GM10266 (cell line): ENCODE measurements at regions not wholly inside any gene's neighbourhood (a gene's known extent, or its start where the extent isn't known, plus 50 kb on each side); places are given as distances from the start of the nearest gene placed in this dataset.

Experiments
- DNase-seq: peaks from one replicate; pipeline ENCODE4 v3.0.0; 2012; ENCODE audit errors: extremely low spot score
- CTCF ChIP-seq: IDR thresholded peaks from 2 replicates; pipeline ENCODE4 v1.5.1; 2012; ENCODE audit warnings: mild to moderate bottlenecking, low read depth; ENCODE audit not compliant: control insufficient read depth, insufficient read depth; ENCODE audit errors: missing control alignments

- DNase-seq: no peak
- no peak for TF ChIP-seq CTCF
Observed at GRCh38 chr15:62788224-62788623, 254.3 kb upstream of the TPM1 start.

- no peak for TF ChIP-seq CTCF
- no peak for DNase-seq
Observed at GRCh38 chr15:62790546-62790945, 252.0 kb upstream of the TPM1 start.

GRCh38 chr15:62791694-62792093 lies 250.9 kb upstream of the TPM1 start:
- no peak for TF ChIP-seq CTCF
- no peak for DNase-seq

GRCh38 chr15:62792986-62793751 lies 249.4 kb upstream of the TPM1 start:
- TF ChIP-seq CTCF: no peak

DNA sequence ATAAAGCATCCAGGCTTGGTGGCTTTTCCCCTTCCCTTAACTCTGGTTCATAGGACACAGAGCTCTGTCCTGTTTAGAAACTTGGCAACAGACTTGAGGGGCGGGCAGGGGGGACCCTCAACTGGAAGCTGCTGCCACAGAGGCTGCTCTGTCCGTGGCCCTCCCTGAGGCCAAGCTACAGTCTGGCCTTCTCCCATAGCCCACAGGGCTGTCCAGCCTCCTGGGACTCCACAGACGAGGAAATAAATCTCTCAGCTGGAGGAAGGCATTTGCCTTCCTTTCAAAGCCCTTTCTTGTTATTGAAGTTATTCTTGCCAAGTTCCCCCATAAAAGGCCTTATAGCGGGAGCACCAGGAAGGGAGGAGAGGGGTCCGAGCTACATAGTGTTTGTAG lies 248.8 kb upstream of the TPM1 start:
- no peak for DNase-seq
- TF ChIP-seq CTCF: no peak

More at GRCh38 chr15:62792986-62793751, 249.4 kb upstream of the TPM1 start:
- no peak for DNase-seq

DNA sequence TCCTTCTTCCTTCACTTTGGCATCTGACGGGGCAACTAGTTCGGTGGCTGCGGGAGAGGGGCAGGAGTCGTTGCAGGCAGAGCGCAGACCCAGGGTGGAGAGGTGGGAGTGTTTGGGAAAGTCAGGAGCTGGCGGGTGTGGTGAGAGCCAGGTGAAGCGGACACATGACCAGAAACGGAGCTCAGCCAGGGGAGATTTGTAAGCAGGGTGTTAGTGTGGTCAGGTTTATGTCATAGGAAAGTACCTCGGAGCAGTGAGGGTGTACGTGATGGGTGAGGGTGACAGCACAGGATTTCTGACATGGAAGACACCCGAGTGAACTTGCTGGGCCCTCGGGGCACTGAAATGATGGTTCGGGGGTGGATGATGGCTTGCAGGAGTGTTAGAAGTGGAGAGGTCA lies 247.4 kb upstream of the TPM1 start:
- TF ChIP-seq CTCF: no peak
- peak; percentile 40 for DNase-seq

DNA sequence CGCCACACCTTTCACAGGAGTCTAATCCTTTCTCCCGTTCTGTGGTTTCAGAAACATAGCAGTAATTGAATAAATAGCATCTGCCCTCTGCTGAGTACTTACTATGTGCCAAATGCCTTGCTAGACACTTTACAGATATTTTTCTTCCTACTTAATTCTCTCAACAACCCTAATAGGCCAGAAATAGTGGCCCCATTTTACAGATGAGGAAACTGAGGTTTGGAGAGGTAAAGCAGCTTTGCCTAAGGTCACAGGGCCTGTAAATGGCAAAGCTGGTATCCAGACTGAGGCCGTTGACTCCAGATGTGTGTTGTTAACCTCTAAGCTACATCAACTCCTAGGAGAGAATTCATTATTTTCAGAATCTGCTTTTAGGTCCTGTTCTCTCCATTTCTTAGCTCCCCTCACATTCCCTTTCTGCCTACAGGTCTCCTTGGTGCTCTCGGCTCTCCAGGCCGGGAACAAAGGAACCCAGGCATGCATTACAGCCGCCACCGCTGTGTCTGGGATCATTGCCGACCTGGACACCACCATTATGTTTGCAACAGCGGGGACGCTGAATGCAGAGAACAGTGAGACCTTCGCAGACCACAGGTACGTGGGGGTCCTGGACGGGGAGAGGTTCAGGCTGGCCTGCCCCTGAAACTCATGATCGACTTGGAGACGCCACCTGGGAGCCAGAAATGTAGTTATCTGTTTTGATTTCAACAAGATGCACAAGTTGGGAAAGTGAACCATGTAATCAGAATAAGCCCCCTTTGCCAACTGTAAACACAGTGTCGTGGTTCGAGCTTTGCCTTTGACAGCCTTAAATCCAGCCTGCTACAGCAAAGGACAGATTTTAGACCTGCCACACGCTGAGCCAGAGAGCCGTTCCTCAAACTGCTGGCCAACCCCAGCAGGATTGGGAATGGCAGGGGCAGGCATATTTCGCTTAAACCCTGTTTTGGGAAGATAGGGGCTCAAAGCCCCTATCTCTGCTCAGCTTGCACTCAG lies 246.5 kb upstream of the TPM1 start:
- no peak for DNase-seq
- no peak for TF ChIP-seq CTCF
